BJ (cell line): ENCODE measurements at regions not wholly inside any gene's neighbourhood (a gene's known extent, or its start where the extent isn't known, plus 50 kb on each side); places are given as distances from the start of the nearest gene placed in this dataset.

Source experiments
- CTCF ChIA-PET: fragments of 350-600 bp; formaldehyde crosslinking; extraction: SDS; loops from one replicate; lab custom pipeline; 2021; ENCODE audit warnings: antibody characterized with exemption, inconsistent platforms; lab: Yijun Ruan, JAX
- POLR2A ChIA-PET: fragments of 300-600 bp; sonication (Branson Sonifier 250); formaldehyde crosslinking; extraction: SDS; loops from one replicate; lab custom pipeline; 2021; ENCODE audit warnings: antibody characterized with exemption; lab: Charles Lee
- DNase-seq: peaks from one replicate; pipeline ENCODE4 v3.0.0-alpha.2; 2011; ENCODE audit warnings: low read depth
- H3K27me3 ChIP-seq: 2 replicates; pipeline ENCODE4 v1.6.0; 2011; ENCODE audit warnings: low read length; ENCODE audit not compliant: control insufficient read depth, insufficient read depth
- H3K36me3 ChIP-seq: 2 replicates; pipeline ENCODE4 v1.5.1; 2011; ENCODE audit warnings: low read length; ENCODE audit not compliant: control insufficient read depth, insufficient read depth
- H3K4me3 ChIP-seq: 2 replicates; pipeline ENCODE4 v1.5.1; 2011; ENCODE audit warnings: low read depth, mild to moderate bottlenecking, control low read depth, low read length
- CTCF ChIP-seq: IDR thresholded peaks from 2 replicates; pipeline ENCODE4 v1.5.1; 2011; ENCODE audit warnings: low read depth, mild to moderate bottlenecking, control low read depth, inconsistent platforms, low read length, moderate library complexity; ENCODE audit not compliant: insufficient read depth

- ChIA-PET POLR2A (no interaction called here), CTCF (no interaction called here)
- Histone ChIP-seq H3K36me3 (no peaks in the 10 kb centered on the region), H3K4me3 (no peak overlapping the region), H3K27me3 (no peaks in the 10 kb centered on the region)
- DNase-seq: no peak
- no peak for TF ChIP-seq CTCF
These were observed 1039.6 kb downstream of the PDHA2 start for GRCh38 chr4:96879527-96879926.

- POLR2A ChIA-PET: no interaction called here
- CTCF ChIA-PET: no interaction called here
- no peak for TF ChIP-seq CTCF
These were observed 1048.0 kb downstream of the PDHA2 start for GRCh38 chr4:96887857-96888256.

GRCh38 chr4:96894621-96895020 lies 1054.7 kb downstream of the PDHA2 start:
- ChIA-PET POLR2A (no interaction called here), CTCF (no interaction called here)
- H3K4me3 ChIP-seq: no peak overlapping the region
- no peaks in the 10 kb centered on the region for H3K36me3 ChIP-seq
- no peak for DNase-seq
- TF ChIP-seq CTCF: no peak
- H3K27me3 ChIP-seq: no peaks in the 10 kb centered on the region

More at GRCh38 chr4:96887857-96888256, 1048.0 kb downstream of the PDHA2 start:
- H3K27me3 ChIP-seq: no peaks in the 10 kb centered on the region
- H3K4me3 ChIP-seq: no peak overlapping the region
- DNase-seq: no peak
- H3K36me3 ChIP-seq: no peaks in the 10 kb centered on the region

- Histone ChIP-seq H3K27me3 (no peaks in the 10 kb centered on the region), H3K36me3 (no peaks in the 10 kb centered on the region), H3K4me3 (no peak overlapping the region)
- ChIA-PET CTCF (no interaction called here), POLR2A (no interaction called here)
- no peak for TF ChIP-seq CTCF
- DNase-seq: no peak
These were observed 1055.9 kb downstream of the PDHA2 start for GRCh38 chr4:96895826-96896225.

GRCh38 chr4:96912716-96913115 lies 1072.8 kb downstream of the PDHA2 start:
- no peak for TF ChIP-seq CTCF
- Histone ChIP-seq H3K36me3 (no peaks in the 10 kb centered on the region), H3K27me3 (no peaks in the 10 kb centered on the region), H3K4me3 (no peak overlapping the region)
- ChIA-PET CTCF (no interaction called here), POLR2A (no interaction called here)
- no peak for DNase-seq
